ENCODE measurements at regions not wholly inside any gene's neighbourhood (a gene's known extent, or its start where the extent isn't known, plus 50 kb on each side); places are given as distances from the start of the nearest gene placed in this dataset.
A peak's percentile ranks its signal among the peaks of the same experiment; 100 is the strongest.

GRCh38 chr11:19453651-19454257, 213.0 kb upstream of the E2F8 start:
- no peaks in the 10 kb centered on the region; the same call in 2 of the 3 replicates for H3K9me3 Mint-ChIP-seq
- no peaks in the 10 kb centered on the region for H3K36me3 ChIP-seq (ENCODE audit: insufficient read depth)
- peak; percentile 60 for ATAC-seq
- no peak for DNase-seq (ENCODE audit: low spot score)
- no peak overlapping the region for H3K4me3 Mint-ChIP-seq
- no peaks in the 10 kb centered on the region for H3K27me3 ChIP-seq (ENCODE audit: insufficient read depth)
- no peak overlapping the region for H3K27ac ChIP-seq (ENCODE audit: low read depth)
- no peaks in the 10 kb centered on the region for H3K79me2 ChIP-seq (replicated peaks; ENCODE audit: insufficient read depth)
- H4K20me1 ChIP-seq (replicated peaks; ENCODE audit: insufficient read depth) = no peaks in the 10 kb centered on the region
- peaks cover 9% of the 10 kb centered on the region for H3K27me3 Mint-ChIP-seq (ENCODE audit: insufficient read depth, low read depth, poor library complexity)
- H3K27ac Mint-ChIP-seq = no peak overlapping the region; the same call in 1 of the 2 replicates
- no peak overlapping the region for H3K4me3 ChIP-seq
- peak overlapping the region; percentile 56; the same call in 1 of the 2 replicates for H2AFZ ChIP-seq
- H3K4me1 ChIP-seq (ENCODE audit: insufficient read depth) = peaks cover 17% of the 10 kb centered on the region
- TF ChIP-seq, protein P1, sequence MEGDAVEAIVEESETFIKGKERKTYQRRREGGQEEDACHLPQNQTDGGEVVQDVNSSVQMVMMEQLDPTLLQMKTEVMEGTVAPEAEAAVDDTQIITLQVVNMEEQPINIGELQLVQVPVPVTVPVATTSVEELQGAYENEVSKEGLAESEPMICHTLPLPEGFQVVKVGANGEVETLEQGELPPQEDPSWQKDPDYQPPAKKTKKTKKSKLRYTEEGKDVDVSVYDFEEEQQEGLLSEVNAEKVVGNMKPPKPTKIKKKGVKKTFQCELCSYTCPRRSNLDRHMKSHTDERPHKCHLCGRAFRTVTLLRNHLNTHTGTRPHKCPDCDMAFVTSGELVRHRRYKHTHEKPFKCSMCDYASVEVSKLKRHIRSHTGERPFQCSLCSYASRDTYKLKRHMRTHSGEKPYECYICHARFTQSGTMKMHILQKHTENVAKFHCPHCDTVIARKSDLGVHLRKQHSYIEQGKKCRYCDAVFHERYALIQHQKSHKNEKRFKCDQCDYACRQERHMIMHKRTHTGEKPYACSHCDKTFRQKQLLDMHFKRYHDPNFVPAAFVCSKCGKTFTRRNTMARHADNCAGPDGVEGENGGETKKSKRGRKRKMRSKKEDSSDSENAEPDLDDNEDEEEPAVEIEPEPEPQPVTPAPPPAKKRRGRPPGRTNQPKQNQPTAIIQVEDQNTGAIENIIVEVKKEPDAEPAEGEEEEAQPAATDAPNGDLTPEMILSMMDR (conservative IDR thresholded peaks at IDR 0.05; ENCODE audit: low read depth in 2 of 2) = no peak
- TF ChIP-seq EZH2phosphoT487 (IDR thresholded peaks at IDR 0.05; ENCODE audit: unreplicated experiment) = no peak
- no peak for TF ChIP-seq JUNB (IDR thresholded peaks at IDR 0.05; ENCODE audit: unreplicated experiment)
- TF ChIP-seq ZNF114 (CRISPR knock-in tag; IDR thresholded peaks at IDR 0.05) = no peak
- TF ChIP-seq STAT1 (IDR thresholded peaks at IDR 0.05; ENCODE audit: unreplicated experiment) = no peak
- TF ChIP-seq ZNF331 (CRISPR knock-in tag; IDR thresholded peaks at IDR 0.05; ENCODE audit: low read depth) = no peak
- no peak for TF ChIP-seq CREB1 (CRISPR knock-in tag; IDR thresholded peaks at IDR 0.05; ENCODE audit: low read depth)
- H3K9me2 ChIP-seq (ENCODE audit: insufficient read depth) = 0 out of 2 replicates have a peak, but pooled peaks cover 6% of the 10 kb centered on the region
- no peaks in the 10 kb centered on the region for H3K36me3 Mint-ChIP-seq (ENCODE audit: low read depth)
- no peak overlapping the region for H3K4me2 ChIP-seq
- peaks cover 36% of the 10 kb centered on the region for H3K4me1 Mint-ChIP-seq
- H3F3A ChIP-seq (replicated peaks; ENCODE audit: low read depth) = no peaks in the 10 kb centered on the region

DNA sequence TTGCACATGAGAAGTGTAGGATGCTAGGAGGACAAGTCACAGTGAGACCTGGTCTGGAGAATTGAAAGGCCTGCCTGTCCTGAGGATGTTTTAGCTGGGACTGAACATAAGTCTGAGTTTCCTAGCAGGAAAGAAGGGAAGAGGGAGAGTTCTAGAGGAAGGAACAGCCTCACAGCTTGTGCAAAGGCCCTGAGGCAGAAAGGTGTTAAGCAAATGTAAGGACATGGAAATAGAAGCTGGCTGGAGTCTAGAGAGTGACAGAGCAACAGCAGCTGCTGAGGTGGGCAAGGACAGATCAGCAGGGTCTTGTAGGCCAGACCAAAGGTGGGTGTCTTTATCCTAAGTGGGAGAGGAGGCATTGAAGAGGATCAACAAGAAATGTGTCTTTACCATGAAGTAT, 210.9 kb upstream of the E2F8 start:
- no peak overlapping the region for H3K4me3 ChIP-seq
- no peak overlapping the region for H3K27ac Mint-ChIP-seq
- no peaks in the 10 kb centered on the region for H3K79me2 ChIP-seq (replicated peaks; ENCODE audit: insufficient read depth)
- H2AFZ ChIP-seq = no peak overlapping the region
- H3K36me3 Mint-ChIP-seq (ENCODE audit: low read depth) = no peaks in the 10 kb centered on the region
- ATAC-seq = no peak
- no peaks in the 10 kb centered on the region for H3K27me3 ChIP-seq (ENCODE audit: insufficient read depth)
- H3K4me1 Mint-ChIP-seq = peaks cover 24% of the 10 kb centered on the region
- H3K27ac ChIP-seq (ENCODE audit: low read depth) = no peak overlapping the region
- H4K20me1 ChIP-seq (replicated peaks; ENCODE audit: insufficient read depth) = no peaks in the 10 kb centered on the region
- H3F3A ChIP-seq (replicated peaks; ENCODE audit: low read depth) = no peaks in the 10 kb centered on the region
- H3K9me2 ChIP-seq (ENCODE audit: insufficient read depth) = 0 out of 2 replicates have a peak, but pooled peaks cover 6% of the 10 kb centered on the region
- H3K4me1 ChIP-seq (ENCODE audit: insufficient read depth) = peaks cover 11% of the 10 kb centered on the region
- no peak for DNase-seq (ENCODE audit: low spot score)
- peaks cover 6% of the 10 kb centered on the region for H3K27me3 Mint-ChIP-seq (ENCODE audit: insufficient read depth, low read depth, poor library complexity)
- no peaks in the 10 kb centered on the region for H3K9me3 Mint-ChIP-seq
- H3K4me2 ChIP-seq = no peak overlapping the region
- no peaks in the 10 kb centered on the region for H3K36me3 ChIP-seq (ENCODE audit: insufficient read depth)
- no peak overlapping the region for H3K4me3 Mint-ChIP-seq
- no peak for TF ChIP-seq EZH2phosphoT487 (IDR thresholded peaks at IDR 0.05; ENCODE audit: unreplicated experiment)
- no peak for TF ChIP-seq STAT1 (IDR thresholded peaks at IDR 0.05; ENCODE audit: unreplicated experiment)
- TF ChIP-seq JUNB (IDR thresholded peaks at IDR 0.05; ENCODE audit: unreplicated experiment) = no peak
- no peak for TF ChIP-seq CREB1 (CRISPR knock-in tag; IDR thresholded peaks at IDR 0.05; ENCODE audit: low read depth)
- no peak for TF ChIP-seq EZH2 (IDR thresholded peaks at IDR 0.05; ENCODE audit: low read depth, unreplicated experiment)
- TF ChIP-seq, protein P2, sequence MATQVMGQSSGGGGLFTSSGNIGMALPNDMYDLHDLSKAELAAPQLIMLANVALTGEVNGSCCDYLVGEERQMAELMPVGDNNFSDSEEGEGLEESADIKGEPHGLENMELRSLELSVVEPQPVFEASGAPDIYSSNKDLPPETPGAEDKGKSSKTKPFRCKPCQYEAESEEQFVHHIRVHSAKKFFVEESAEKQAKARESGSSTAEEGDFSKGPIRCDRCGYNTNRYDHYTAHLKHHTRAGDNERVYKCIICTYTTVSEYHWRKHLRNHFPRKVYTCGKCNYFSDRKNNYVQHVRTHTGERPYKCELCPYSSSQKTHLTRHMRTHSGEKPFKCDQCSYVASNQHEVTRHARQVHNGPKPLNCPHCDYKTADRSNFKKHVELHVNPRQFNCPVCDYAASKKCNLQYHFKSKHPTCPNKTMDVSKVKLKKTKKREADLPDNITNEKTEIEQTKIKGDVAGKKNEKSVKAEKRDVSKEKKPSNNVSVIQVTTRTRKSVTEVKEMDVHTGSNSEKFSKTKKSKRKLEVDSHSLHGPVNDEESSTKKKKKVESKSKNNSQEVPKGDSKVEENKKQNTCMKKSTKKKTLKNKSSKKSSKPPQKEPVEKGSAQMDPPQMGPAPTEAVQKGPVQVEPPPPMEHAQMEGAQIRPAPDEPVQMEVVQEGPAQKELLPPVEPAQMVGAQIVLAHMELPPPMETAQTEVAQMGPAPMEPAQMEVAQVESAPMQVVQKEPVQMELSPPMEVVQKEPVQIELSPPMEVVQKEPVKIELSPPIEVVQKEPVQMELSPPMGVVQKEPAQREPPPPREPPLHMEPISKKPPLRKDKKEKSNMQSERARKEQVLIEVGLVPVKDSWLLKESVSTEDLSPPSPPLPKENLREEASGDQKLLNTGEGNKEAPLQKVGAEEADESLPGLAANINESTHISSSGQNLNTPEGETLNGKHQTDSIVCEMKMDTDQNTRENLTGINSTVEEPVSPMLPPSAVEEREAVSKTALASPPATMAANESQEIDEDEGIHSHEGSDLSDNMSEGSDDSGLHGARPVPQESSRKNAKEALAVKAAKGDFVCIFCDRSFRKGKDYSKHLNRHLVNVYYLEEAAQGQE (IDR thresholded peaks at IDR 0.05; ENCODE audit: unreplicated experiment) = no peak
- no peak for TF ChIP-seq ZNF114 (CRISPR knock-in tag; IDR thresholded peaks at IDR 0.05)
- TF ChIP-seq NANOG (IDR thresholded peaks at IDR 0.05; ENCODE audit: borderline replicate concordance) = no peak
